Liver (tissue), 8 donors: ENCODE measurements at regions not wholly inside any gene's neighbourhood (a gene's known extent, or its start where the extent isn't known, plus 50 kb on each side); places are given as distances from the start of the nearest gene placed in this dataset.

Experiments
- DNase-seq: peaks from one replicate; pipeline ENCODE4 v3.0.0-alpha.2; 2017; ENCODE audit warnings: low spot score
- H3K27ac ChIP-seq, 2 donors: one replicate each; pipeline ENCODE4 v1.7.0; 2013; ENCODE audit warnings: inconsistent platforms in 2 of 2, low read length in 2 of 2, control low read depth in 1 of 2, low read depth in 1 of 2, mild to moderate bottlenecking in 1 of 2
- H3K27me3 ChIP-seq, 4 donors: one replicate each; pipeline versions ENCODE4 v1.6.1 to v1.7.0; 2013; ENCODE audit warnings: low read length in 3 of 4, inconsistent platforms in 1 of 4, mild to moderate bottlenecking in 1 of 4, moderate library complexity in 1 of 4; ENCODE audit not compliant: control insufficient read depth in 4 of 4, insufficient read depth in 4 of 4
- H3K36me3 ChIP-seq, 4 donors: one replicate each; pipeline versions ENCODE4 v1.6.1 to v1.7.0; 2013; ENCODE audit warnings: low read length in 3 of 4, mild to moderate bottlenecking in 3 of 4, low read depth in 1 of 4, moderate library complexity in 1 of 4; ENCODE audit not compliant: control insufficient read depth in 4 of 4, insufficient read depth in 3 of 4
- H3K4me1 ChIP-seq, 4 donors: one replicate each; pipeline versions ENCODE4 v1.6.1 to v1.7.0; 2013; ENCODE audit warnings: low read length in 3 of 4, mild to moderate bottlenecking in 3 of 4, moderate library complexity in 1 of 4; ENCODE audit not compliant: control insufficient read depth in 4 of 4, insufficient read depth in 4 of 4
- H3K4me3 ChIP-seq, 3 donors: one replicate each; pipeline versions ENCODE4 v1.6.1 to v1.7.0; 2013; ENCODE audit warnings: low read length in 3 of 3, control low read depth in 1 of 3, low read depth in 1 of 3, mild to moderate bottlenecking in 1 of 3
- H3K9ac ChIP-seq, 2 donors: one replicate each; pipeline ENCODE4 v1.7.0; 2013; ENCODE audit warnings: low read length in 2 of 2, mild to moderate bottlenecking in 2 of 2, moderate library complexity in 2 of 2, control low read depth in 1 of 2, low read depth in 1 of 2
- H3K9me3 ChIP-seq, 4 donors: one replicate each; pipeline versions ENCODE4 v1.6.1 to v1.7.0; 2013; ENCODE audit warnings: low read length in 3 of 4; ENCODE audit not compliant: control insufficient read depth in 4 of 4
- ATF3 ChIP-seq: IDR thresholded peaks from 2 replicates; pipeline ENCODE4 v1.6.1; 2016; ENCODE audit warnings: antibody characterized with exemption
- CTCF ChIP-seq: fragments of 150-350 bp; IDR thresholded peaks from 2 replicates; pipeline ENCODE4 v1.5.1; 2017; ENCODE audit warnings: improper control_type of control experiment, low read depth, low read length; ENCODE audit not compliant: missing input control
- EGR1 ChIP-seq, 2 donors: IDR thresholded peaks; 2 replicates each; pipeline ENCODE4 v1.6.1; 2016 to 2018; ENCODE audit warnings: antibody characterized with exemption in 2 of 2, low read depth in 2 of 2
- FOXA1 ChIP-seq: IDR thresholded peaks from 2 replicates; pipeline ENCODE4 v1.6.1; 2016; ENCODE audit warnings: antibody characterized with exemption
- FOXA2 ChIP-seq: IDR thresholded peaks from 2 replicates; pipeline ENCODE4 v1.6.1; 2016; ENCODE audit warnings: antibody characterized with exemption
- GABPA ChIP-seq, 2 donors: IDR thresholded peaks in 1 of 2; conservative IDR thresholded peaks in 1 of 2; 2 replicates each; pipeline ENCODE4 v1.6.1; 2016; ENCODE audit warnings: antibody characterized with exemption in 2 of 2, mild to moderate bottlenecking in 1 of 2, moderate library complexity in 1 of 2
- HNF4A ChIP-seq, 2 donors: conservative IDR thresholded peaks; 2 replicates each; pipeline ENCODE4 v1.6.1; 2016; ENCODE audit warnings: antibody characterized with exemption in 2 of 2, mild to moderate bottlenecking in 2 of 2
- HNF4G ChIP-seq: IDR thresholded peaks from 2 replicates; pipeline ENCODE4 v1.6.1; 2016; ENCODE audit warnings: antibody characterized with exemption
- JUND ChIP-seq, 2 donors: IDR thresholded peaks; 2 replicates each; pipeline ENCODE4 v1.6.1; 2016; ENCODE audit warnings: antibody characterized with exemption in 2 of 2
- MAX ChIP-seq: IDR thresholded peaks from 2 replicates; pipeline ENCODE4 v1.6.1; 2016; ENCODE audit warnings: antibody characterized with exemption
- NR2F2 ChIP-seq: IDR thresholded peaks from 2 replicates; pipeline ENCODE4 v1.6.1; 2016; ENCODE audit warnings: antibody characterized with exemption
- RAD21 ChIP-seq, 2 donors: IDR thresholded peaks; 2 replicates each; pipeline ENCODE4 v1.6.1; 2016; ENCODE audit warnings: antibody characterized with exemption in 2 of 2, mild to moderate bottlenecking in 2 of 2
- REST ChIP-seq: IDR thresholded peaks from 2 replicates; pipeline ENCODE4 v1.6.1; 2016; ENCODE audit warnings: antibody characterized with exemption, mild to moderate bottlenecking
- RXRA ChIP-seq, 2 donors: IDR thresholded peaks; 2 replicates each; pipeline ENCODE4 v1.6.1; 2017 to 2018; ENCODE audit warnings: antibody characterized with exemption in 2 of 2, mild to moderate bottlenecking in 1 of 2
- TAF1 ChIP-seq: conservative IDR thresholded peaks from 2 replicates; pipeline ENCODE4 v1.6.1; 2016; ENCODE audit warnings: antibody characterized with exemption, mild to moderate bottlenecking
- YY1 ChIP-seq: IDR thresholded peaks from 2 replicates; pipeline ENCODE4 v1.6.1; 2016; ENCODE audit warnings: antibody characterized with exemption, mild to moderate bottlenecking
- ZBTB33 ChIP-seq: IDR thresholded peaks from 2 replicates; pipeline ENCODE4 v1.6.1; 2016; ENCODE audit warnings: antibody characterized with exemption
- WGBS: extraction: QIAGEN DNeasy Blood & Tissue Kit; methylation state at CpG from one replicate; pipeline ENCODE4 v1.1.7; 2013; 5-methylcytosine and 5-hydroxymethylcytosine counted together
- donor health status: healthy.
- donor health status: healthy.
- donor health status: healthy.
- donor health status: healthy.
- donor health status: healthy.

- Histone ChIP-seq H3K9ac (no peak overlapping the region), H3K4me1 (no peaks in the 10 kb centered on the region), H3K36me3 (no peaks in the 10 kb centered on the region), H3K4me3 (no peak overlapping the region), H3K27me3 (peaks cover 0 to 4% (median 0%) of the 10 kb centered on the region in 4 donors), H3K27ac (no peak overlapping the region), H3K9me3 (no peaks in the 10 kb centered on the region)
- WGBS, result 78% methylated on average over 2 of the region's 2 CpGs
- DNase-seq, result no peak
- no peak for TF ChIP-seq FOXA2
- no peak for TF ChIP-seq HNF4G
- TF ChIP-seq CTCF, result no peak
- TF ChIP-seq GABPA (IDR thresholded peaks at IDR 0.05 in 1 of 2, conservative IDR thresholded peaks at IDR 0.05 in 1 of 2), result no peak
- TF ChIP-seq HNF4A (conservative IDR thresholded peaks at IDR 0.05), result no peak
- no peak for TF ChIP-seq ZBTB33
- TF ChIP-seq RXRA (IDR thresholded peaks at IDR 0.05), result no peak
- no peak for TF ChIP-seq YY1
- no peak for TF ChIP-seq JUND (IDR thresholded peaks at IDR 0.05)
- TF ChIP-seq RAD21 (IDR thresholded peaks at IDR 0.05), result no peak
- no peak for TF ChIP-seq FOXA1
- no peak for TF ChIP-seq TAF1
- no peak for TF ChIP-seq MAX
- no peak for TF ChIP-seq EGR1 (IDR thresholded peaks at IDR 0.05; ENCODE audit: low read depth in 2 of 2)
- TF ChIP-seq NR2F2, result no peak
- TF ChIP-seq ATF3, result no peak
- TF ChIP-seq REST, result no peak
These were observed 128.0 kb downstream of the ELAPOR2 start for GRCh38 chr7:86931439-86931838.
